ENCODE measurements at regions not wholly inside any gene's neighbourhood (a gene's known extent, or its start where the extent isn't known, plus 50 kb on each side); places are given as distances from the start of the nearest gene placed in this dataset.

DNA sequence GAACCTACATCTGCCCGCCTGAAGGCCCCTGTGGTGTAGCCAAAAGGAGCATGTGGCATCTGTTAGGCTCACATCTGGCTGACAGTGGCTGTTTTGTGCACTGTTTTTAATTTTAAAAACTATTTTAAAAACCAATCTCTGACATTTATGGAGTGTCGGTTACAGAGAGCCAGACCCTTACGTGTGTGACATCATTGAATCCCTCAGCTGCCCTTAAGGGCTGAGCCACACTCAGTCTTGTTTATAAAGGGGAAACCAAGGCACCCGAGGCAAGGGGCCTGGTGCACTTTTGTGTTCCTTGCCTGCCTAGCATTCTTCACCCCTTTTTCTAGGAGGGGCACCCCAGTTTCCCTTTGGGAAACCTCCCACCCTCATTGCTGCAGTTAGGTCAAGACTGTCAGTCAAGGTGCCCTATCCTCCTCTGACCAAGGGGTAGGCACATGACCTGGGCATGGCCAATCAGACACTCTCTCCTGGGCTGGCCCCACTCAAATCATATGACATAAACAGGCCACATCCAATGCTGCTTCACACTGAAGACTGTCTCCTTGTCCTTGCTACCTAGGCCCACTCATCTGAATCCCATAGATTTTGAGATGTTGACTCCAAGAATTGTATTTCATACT lies 105.3 kb downstream of the LSM3 start:
- DNase-seq (ENCODE audit: extremely low read depth in 1 of 11, low read depth in 9 of 11, low spot score in 4 of 11) = no peak

GRCh38 chr3:14284694-14285547 lies 106.3 kb downstream of the LSM3 start:
- DNase-seq (ENCODE audit: extremely low read depth in 1 of 11, low read depth in 9 of 11, low spot score in 4 of 11) = no peak

DNA sequence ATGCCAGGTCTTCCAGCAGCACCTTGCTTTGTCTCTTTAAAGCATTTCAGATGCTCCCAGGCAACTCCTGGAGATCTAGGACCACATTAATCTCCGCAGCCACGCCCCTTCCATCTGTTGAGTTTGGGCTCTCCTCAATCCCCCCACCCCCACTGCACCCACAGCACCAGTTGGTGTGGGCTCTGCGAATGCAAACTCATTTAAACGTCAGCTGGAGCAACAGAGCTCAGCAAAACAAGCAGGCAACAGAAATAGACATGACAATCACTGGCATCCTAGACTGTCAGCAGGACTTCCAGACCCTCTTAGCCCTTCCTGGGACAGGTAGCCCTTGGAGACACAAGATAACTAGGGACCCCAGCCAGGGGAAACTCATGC lies 106.9 kb downstream of the LSM3 start:
- no peak for DNase-seq (ENCODE audit: extremely low read depth in 1 of 11, low read depth in 9 of 11, low spot score in 4 of 11)

DNA sequence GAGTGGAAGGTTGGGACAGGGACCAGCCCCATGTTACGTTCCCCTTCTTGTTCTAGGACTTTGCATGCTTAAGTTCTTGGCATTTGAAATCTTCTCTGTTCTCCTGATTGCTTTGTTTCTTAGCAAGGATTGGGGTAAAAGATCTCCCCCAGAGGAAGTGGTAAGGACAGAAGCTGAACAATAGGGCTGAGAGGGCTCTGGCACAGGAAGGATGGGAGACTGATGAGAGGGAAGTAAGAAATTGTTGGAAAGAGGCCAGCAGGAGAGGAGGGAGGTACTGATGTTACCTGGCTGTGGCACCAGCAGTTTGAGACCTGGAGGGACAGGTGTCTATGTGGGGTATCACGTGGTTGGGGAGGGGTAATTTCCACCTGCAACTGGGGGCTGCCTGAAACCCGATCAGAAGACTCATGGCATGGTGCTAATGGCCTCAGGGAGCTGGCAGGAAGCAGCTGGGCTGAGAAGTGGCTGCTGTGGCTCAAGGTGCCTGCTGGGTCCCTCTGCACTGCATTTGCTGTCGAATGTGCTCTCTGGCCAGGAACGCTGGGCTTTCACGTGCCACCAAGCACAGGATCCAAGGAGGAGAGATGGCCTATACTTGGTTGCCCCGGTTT lies 108.4 kb downstream of the LSM3 start:
- no peak for DNase-seq (ENCODE audit: extremely low read depth in 1 of 11, low read depth in 9 of 11, low spot score in 4 of 11)

DNA sequence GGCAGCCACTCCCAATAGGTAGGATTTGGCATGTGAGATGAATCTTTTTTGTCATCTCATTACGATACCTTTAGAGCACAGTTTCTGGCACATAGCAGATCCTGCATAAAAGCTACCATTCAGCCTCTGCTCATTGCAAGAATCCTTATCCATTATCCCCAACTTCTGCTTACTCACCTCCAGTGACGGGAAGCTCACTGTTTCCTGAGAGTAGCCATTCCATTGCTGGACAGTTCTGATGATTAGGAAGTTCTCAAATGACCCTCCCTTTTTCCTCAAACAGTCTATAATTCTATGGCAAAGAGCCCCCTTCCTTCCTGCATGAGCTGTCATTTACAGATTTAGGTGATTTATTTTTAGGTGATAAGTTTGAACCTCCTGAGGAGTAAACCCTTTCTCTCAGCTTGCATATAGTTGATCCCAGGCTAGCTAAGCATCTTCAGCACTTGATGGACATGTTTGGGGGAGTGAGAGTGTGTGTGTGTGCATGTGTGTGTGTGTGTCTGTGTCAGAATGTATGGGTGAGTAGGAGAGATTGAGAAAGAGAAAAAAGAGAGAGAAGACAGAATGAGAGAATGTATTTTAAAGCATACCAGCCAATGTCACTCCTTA lies 109.7 kb downstream of the LSM3 start:
- DNase-seq (ENCODE audit: extremely low read depth in 1 of 11, low read depth in 9 of 11, low spot score in 4 of 11) = no peak

- no peak for DNase-seq (ENCODE audit: extremely low read depth in 1 of 11, low read depth in 9 of 11, low spot score in 4 of 11)
Observed at GRCh38 chr3:14288833-14289451, 110.3 kb downstream of the LSM3 start.

GRCh38 chr3:14289590-14290461 lies 111.2 kb downstream of the LSM3 start:
- DNase-seq (ENCODE audit: extremely low read depth in 1 of 11, low read depth in 9 of 11, low spot score in 4 of 11) = no peak

DNA sequence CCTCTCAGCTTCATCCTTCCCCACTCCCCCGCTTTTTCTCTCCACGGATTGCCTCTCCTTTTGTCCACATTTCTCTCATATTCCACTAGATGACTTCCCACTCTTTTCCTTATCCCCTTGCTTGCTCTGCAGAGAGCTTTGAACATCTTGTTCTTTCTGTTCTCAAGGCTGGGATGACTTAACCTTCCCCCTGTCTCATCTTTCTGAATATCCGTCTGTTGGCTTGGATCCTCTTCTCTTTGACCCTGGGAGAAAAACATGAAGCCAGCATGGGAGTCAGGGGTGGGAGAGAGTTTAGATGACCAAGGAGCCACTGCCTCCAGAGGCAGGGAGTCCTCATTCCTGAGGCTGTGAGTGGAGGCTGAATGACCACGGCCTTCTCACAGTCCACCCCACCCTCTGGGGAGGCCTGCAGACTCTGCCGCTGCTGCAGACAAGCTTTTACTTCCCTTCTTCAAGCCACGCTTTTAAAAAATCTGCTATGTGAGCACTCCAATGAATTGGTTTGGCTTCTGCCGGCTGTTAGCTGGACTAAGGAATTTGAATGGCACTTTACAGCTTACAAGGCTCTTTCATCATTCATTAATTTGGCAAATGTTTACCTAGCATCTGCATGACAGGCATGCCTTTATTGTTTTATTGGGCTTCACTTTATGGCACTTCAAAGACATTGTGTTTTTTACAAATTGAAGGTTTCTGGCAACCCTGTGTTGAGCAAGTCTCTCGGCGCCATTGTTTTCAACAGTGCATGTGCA lies 111.6 kb upstream of the SLC6A6 start:
- peak in 7 of 11 donors; percentile 20 to 56 (median 33) for DNase-seq (ENCODE audit: extremely low read depth in 1 of 11, low read depth in 9 of 11, low spot score in 4 of 11)

- no peak for DNase-seq (ENCODE audit: extremely low read depth in 1 of 11, low read depth in 9 of 11, low spot score in 4 of 11)
Observed at GRCh38 chr3:14295037-14295436, 107.4 kb upstream of the SLC6A6 start.

DNA sequence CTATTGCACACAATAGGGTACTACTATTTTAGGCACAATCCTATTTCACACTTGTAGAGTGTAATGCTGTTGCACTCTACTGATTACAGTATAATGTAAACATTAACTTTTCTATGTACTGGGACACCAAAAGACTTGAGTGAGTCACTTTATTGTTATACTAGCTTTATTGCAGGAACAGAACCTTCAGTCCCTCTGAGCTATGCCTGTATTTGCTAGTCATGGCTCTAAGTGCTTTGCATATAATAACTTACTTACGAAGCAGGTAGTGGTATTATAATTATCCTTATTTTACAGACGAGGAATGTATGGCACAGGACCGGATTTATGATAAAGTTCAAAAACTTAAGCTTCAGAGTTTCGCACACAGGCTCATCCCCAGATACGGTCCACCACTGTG lies 106.6 kb upstream of the SLC6A6 start:
- no peak for DNase-seq (ENCODE audit: extremely low read depth in 1 of 11, low read depth in 9 of 11, low spot score in 4 of 11)

- DNase-seq (ENCODE audit: extremely low read depth in 1 of 11, low read depth in 9 of 11, low spot score in 4 of 11) = no peak
Observed at GRCh38 chr3:14297305-14297704, 105.1 kb upstream of the SLC6A6 start.

DNA sequence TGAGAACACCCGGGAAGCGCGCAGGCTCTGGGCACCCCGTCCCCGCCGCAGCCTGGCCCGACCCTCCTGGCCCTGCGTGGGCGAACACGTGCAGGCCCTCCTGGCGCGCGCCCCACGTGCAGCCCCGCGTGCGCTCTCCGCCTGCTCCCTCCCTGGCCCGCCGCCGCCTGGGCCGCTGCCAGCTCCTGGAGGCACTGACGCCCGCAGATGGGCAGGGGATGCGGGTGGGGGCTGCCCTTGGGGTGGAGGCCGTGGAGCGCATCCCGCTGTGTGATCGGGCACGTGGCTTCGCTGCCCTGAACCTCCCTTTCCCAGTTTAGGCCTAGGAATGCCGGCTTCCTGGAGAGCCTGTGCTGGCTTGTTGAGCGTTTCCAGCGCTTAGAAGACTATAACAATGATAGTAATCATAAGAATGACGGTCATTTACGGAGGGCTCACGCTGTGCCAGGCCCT lies 104.6 kb upstream of the SLC6A6 start:
- DNase-seq (ENCODE audit: extremely low read depth in 1 of 11, low read depth in 9 of 11, low spot score in 4 of 11) = peak in 8 of 11 donors; percentile 34 to 47 (median 36)

DNA sequence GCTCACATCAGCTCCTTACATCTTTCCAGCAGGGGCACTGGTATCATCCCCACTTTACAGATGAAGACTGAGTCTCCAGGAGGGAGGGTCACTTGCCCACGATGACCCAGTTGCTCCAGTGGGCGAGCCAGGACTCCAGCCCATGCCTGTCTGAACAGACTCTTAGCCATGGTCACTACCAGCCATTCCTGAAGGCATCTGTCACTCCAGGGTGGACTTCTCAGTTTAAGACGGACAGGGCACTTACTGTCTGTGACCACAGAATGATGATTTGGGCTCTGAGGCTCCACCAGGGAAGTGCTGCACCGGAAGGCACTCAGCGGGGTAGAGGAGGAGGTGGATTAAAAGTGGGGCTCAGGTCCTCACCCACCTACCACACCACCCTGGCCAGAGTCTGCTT lies 104.0 kb upstream of the SLC6A6 start:
- DNase-seq (ENCODE audit: extremely low read depth in 1 of 11, low read depth in 9 of 11, low spot score in 4 of 11) = no peak

GRCh38 chr3:14298991-14299555 lies 103.3 kb upstream of the SLC6A6 start:
- no peak for DNase-seq (ENCODE audit: extremely low read depth in 1 of 11, low read depth in 9 of 11, low spot score in 4 of 11)

DNA sequence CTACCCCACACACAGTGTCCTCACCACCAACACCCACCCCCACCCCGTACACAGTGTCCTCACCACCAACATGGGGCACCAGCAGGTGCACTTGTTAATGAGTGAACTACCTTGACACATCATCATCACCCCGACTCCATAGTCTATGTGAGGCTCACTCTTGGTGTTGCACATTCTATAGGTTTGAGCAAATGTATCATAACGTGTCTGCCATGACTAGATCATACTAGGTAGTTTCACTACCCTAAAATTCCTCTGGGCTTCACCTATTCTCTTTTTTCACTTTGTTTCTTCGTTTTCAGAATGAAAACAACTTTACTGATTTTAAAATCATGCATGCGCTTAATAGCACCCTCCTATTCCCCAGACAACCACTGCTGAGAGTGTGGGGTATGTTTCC lies 102.6 kb upstream of the SLC6A6 start:
- DNase-seq (ENCODE audit: extremely low read depth in 1 of 11, low read depth in 9 of 11, low spot score in 4 of 11) = no peak

DNA sequence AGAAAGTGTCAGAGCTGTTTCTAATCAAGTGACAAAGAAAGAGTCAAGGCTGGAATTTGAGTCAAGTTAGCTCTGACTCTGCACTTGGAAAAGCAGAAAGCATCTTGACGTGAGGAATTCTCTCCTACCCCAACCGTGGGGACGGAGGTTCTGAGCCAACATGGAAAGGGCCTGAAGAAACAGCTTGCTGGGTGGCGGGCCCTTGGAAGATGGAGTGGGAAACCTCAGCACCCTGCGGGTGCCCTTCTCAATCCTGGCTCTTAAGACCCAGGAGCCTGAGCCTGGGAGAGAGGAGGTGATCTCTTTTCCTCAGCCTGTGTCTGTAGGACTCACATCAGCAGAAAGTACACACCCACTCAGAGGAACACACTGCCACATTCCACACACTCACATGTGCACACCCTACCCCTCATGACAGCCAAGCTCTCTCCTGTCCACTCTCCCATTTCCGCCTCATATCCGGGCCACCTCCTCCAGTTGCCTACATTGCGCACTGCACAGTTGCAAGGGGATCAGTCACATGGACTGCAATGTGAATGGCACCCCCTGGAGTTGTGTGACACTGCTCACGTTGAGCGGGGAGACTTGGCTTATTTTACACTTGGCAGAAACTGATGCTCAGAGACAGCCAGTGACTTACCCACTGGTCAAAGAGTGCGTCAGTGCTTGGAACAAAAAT lies 101.5 kb upstream of the SLC6A6 start:
- DNase-seq (ENCODE audit: extremely low read depth in 1 of 11, low read depth in 9 of 11, low spot score in 4 of 11) = no peak

- DNase-seq (ENCODE audit: extremely low read depth in 1 of 11, low read depth in 9 of 11, low spot score in 4 of 11) = no peak
Observed at GRCh38 chr3:14301558-14301957, 100.8 kb upstream of the SLC6A6 start.
